Tibial nerve (tissue), 4 donors: ENCODE measurements at regions not wholly inside any gene's neighbourhood (a gene's known extent, or its start where the extent isn't known, plus 50 kb on each side); places are given as distances from the start of the nearest gene placed in this dataset.

Experiments
- DNase-seq, 2 donors: peaks; one replicate each; pipeline ENCODE4 v3.0.0-alpha.2; 2019; ENCODE audit warnings: low spot score in 2 of 2
- H3K27ac ChIP-seq, 4 donors: fragments of 200-600 bp; sonication (generic) in 3 of 4; one replicate each; pipeline ENCODE4 v1.5.1; 2017 to 2019; ENCODE audit warnings: mild to moderate bottlenecking in 1 of 4
- H3K27me3 ChIP-seq, 2 donors: fragments of 200-600 bp; sonication (generic) in 1 of 2; one replicate each; pipeline versions ENCODE4 v1.5.1 to v1.6.0; 2017 to 2019
- H3K36me3 ChIP-seq, 3 donors: fragments of 200-600 bp; sonication (generic); one replicate each; pipeline ENCODE4 v1.5.1; 2018 to 2019
- H3K4me1 ChIP-seq, 4 donors: fragments of 200-600 bp; sonication (generic) in 3 of 4; one replicate each; pipeline ENCODE4 v1.5.1; 2017 to 2019
- H3K4me3 ChIP-seq, 4 donors: fragments of 200-600 bp; sonication (generic) in 3 of 4; one replicate each; pipeline ENCODE4 v1.5.1; 2017 to 2019; ENCODE audit warnings: mild to moderate bottlenecking in 1 of 4, moderate library complexity in 1 of 4
- H3K9me3 ChIP-seq, 4 donors: fragments of 200-600 bp; sonication (generic) in 3 of 4; one replicate each; pipeline ENCODE4 v1.5.1; 2017 to 2019
- CTCF ChIP-seq, 5 experiments: fragments of 200-600 bp in 3 of 5; fragments of 450-650 bp in 2 of 5; sonication (generic) in 3 of 5; IDR thresholded peaks; one replicate each; pipeline ENCODE4 v1.5.1; 2016 to 2019; ENCODE audit warnings: antibody characterized with exemption in 5 of 5, mild to moderate bottlenecking in 3 of 5, moderate library complexity in 2 of 5
- EP300 ChIP-seq, 2 donors: sonication (generic); formaldehyde crosslinking; IDR thresholded peaks; one replicate each; pipeline ENCODE4 v1.6.1; 2017; ENCODE audit warnings: antibody characterized with exemption in 2 of 2, mild to moderate bottlenecking in 1 of 2
- POLR2A ChIP-seq, 2 donors: fragments of 450-650 bp; IDR thresholded peaks; one replicate each; pipeline ENCODE4 v1.6.1; 2017; ENCODE audit warnings: antibody characterized with exemption in 2 of 2, mild to moderate bottlenecking in 2 of 2, moderate library complexity in 2 of 2
- WGBS, 2 donors: methylation state at CpG; one replicate each; pipeline ENCODE4 v1.1.5; 2018; 5-methylcytosine and 5-hydroxymethylcytosine counted together

DNA sequence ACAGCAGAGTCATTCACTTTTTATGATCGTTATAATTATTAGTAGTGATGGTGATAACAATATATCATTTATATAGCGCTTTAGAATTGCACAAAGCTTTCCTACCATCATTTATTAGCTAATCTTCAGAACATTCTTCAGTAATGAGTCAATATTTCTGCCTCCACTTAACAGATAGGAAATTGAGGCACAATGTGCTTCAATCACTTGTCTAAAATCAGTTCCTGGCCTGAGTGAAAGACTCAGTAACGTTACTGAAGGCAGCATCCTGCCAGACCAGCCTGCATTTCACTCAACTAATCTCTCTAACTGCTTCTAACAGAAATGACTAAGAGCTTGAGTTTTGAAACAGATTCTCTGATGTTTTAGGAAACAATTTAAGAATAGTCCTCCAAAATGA, 412.1 kb downstream of the MZT1 start:
- TF ChIP-seq EP300 (IDR thresholded peaks at IDR 0.05) (no peak), CTCF (IDR thresholded peaks at IDR 0.05) (no peak), POLR2A (IDR thresholded peaks at IDR 0.05) (no peak)
- Histone ChIP-seq H3K9me3 (no peaks in the 10 kb centered on the region), H3K4me1 (no peaks in the 10 kb centered on the region), H3K36me3 (no peaks in the 10 kb centered on the region), H3K27ac (no peak overlapping the region), H3K27me3 (no peaks in the 10 kb centered on the region), H3K4me3 (no peak overlapping the region)
- WGBS, 2 donors = 44 to 45% methylated on average over 3 of the region's 3 CpGs
- DNase-seq = no peak

DNA sequence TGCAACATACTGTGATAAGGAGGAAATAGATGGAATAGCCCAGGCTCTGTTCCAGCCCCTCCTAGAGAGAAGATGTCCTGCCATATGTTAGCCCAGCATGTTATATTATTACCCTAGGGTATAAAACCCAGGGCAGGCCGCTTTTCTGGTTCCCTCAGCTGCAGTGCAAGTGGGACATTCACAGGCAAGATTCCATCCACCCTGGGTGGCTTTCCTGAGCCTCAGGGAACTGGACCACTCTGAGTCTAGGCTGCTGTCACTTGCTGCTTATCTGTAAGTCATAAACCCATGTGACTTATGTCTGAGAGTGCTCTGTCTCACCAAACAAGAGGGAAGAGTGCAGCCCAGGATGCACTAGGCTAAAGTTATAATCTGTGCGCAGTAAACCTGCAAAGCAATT, 413.2 kb downstream of the MZT1 start:
- Histone ChIP-seq H3K4me3 (no peak overlapping the region), H3K36me3 (no peaks in the 10 kb centered on the region), H3K9me3 (no peaks in the 10 kb centered on the region), H3K27ac (no peak overlapping the region), H3K4me1 (no peaks in the 10 kb centered on the region), H3K27me3 (no peaks in the 10 kb centered on the region)
- DNase-seq = no peak
- TF ChIP-seq EP300 (IDR thresholded peaks at IDR 0.05) = no peak
- TF ChIP-seq POLR2A (IDR thresholded peaks at IDR 0.05) = no peak
- no peak for TF ChIP-seq CTCF (IDR thresholded peaks at IDR 0.05)
- WGBS, 2 donors = 96 to 98% methylated on average over 2 of the region's 2 CpGs

DNA sequence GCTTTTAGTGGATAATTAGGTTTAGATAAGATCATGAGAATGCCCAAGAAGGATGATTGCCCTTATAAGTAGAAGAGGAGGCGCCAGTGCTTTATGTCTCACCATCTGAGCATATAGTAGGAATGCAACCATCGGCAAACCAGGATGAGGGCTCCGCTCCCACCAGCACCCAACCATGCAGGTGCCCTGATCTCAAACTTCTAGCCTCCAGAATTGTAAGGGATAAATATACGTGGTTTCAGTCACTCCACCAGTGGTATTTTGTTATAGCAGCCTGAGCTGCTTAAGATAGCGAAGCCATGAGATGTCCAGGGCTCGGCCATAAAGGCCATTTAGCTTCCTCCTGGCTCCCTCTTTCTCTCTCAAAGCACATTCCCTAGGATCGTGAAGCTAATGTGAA, 413.9 kb downstream of the MZT1 start:
- Histone ChIP-seq H3K4me3 (no peak overlapping the region), H3K27ac (no peak overlapping the region), H3K36me3 (no peaks in the 10 kb centered on the region), H3K27me3 (no peaks in the 10 kb centered on the region), H3K4me1 (no peaks in the 10 kb centered on the region), H3K9me3 (no peaks in the 10 kb centered on the region)
- no peak for TF ChIP-seq POLR2A (IDR thresholded peaks at IDR 0.05)
- no peak for TF ChIP-seq EP300 (IDR thresholded peaks at IDR 0.05)
- no peak for TF ChIP-seq CTCF (IDR thresholded peaks at IDR 0.05)
- no peak for DNase-seq
- WGBS, 2 donors = 90 to 92% methylated on average over 7 of the region's 7 CpGs

DNA sequence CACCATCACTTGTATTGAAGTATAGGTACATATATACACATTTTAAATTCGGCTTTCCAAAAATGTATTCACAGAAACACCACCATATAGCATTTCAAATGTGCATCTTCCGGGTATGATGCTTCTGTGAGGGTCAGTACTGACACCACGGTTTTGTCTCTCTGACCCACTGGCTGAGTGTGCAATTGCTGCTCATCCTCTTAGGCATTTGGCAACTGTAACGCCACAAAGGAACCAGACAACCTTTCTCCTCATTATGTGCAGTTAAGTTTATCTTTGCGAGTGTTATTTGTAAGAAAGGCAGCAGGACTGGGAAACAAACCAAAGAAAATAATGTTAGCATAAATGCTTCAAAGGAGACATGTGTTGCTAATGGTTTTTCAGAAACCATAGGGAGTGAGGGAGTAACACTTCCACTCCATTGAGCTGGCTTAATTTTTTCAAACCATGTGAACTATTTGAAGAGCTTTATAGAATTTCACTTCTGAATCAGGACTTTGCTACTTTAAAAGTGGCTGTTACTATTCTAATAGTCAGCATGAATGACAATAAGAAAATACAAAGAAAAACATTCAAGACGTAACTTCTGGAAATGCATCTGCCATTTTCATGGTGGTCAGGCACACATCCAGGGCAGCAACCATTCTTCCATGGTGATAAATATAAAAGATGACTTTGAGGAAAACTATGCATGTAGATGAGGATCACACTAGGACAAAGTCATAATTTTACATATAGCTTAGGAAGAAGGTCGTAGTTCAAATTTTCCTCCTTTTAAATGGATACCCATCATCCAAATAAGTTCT, 423.3 kb downstream of the MZT1 start:
- H3K36me3 ChIP-seq = no peaks in the 10 kb centered on the region
- no peak for DNase-seq
- no peak overlapping the region for H3K27ac ChIP-seq
- no peak for TF ChIP-seq EP300 (IDR thresholded peaks at IDR 0.05)
- TF ChIP-seq POLR2A (IDR thresholded peaks at IDR 0.05) = no peak
- no peak for TF ChIP-seq CTCF (IDR thresholded peaks at IDR 0.05)
- no peaks in the 10 kb centered on the region for H3K4me1 ChIP-seq
- H3K4me3 ChIP-seq = no peak overlapping the region
- no peaks in the 10 kb centered on the region for H3K9me3 ChIP-seq
- no peaks in the 10 kb centered on the region for H3K27me3 ChIP-seq
- WGBS, 2 donors = 63 to 64% methylated on average over 7 of the region's 7 CpGs

DNA sequence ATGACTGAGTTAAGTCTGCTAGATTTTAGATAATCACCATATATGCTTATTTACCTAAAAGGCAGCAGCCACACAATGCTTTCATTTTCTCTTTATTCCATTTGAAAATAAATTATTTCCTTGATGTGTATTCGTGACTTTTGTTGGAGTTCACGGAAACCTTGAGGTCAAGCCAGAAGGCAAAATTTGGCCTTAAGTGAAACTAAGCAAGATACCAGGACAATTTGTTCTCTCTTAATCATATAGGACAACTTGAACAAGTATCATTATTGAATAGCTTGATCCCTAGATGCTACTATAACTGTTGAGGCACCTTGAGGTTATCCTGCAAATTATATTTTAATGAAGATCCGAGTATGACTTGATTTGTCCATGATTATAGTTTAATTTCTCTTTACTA, 429.2 kb upstream of the DACH1 start:
- Histone ChIP-seq H3K27me3 (no peaks in the 10 kb centered on the region), H3K4me3 (no peak overlapping the region), H3K36me3 (no peaks in the 10 kb centered on the region), H3K9me3 (no peaks in the 10 kb centered on the region), H3K27ac (no peak overlapping the region), H3K4me1 (peaks cover 0 to 15% (median 0%) of the 10 kb centered on the region in 4 donors)
- no peak for TF ChIP-seq POLR2A (IDR thresholded peaks at IDR 0.05)
- TF ChIP-seq CTCF (IDR thresholded peaks at IDR 0.05) = no peak
- no peak for TF ChIP-seq EP300 (IDR thresholded peaks at IDR 0.05)
- WGBS, 2 donors = 64 to 72% methylated on average over 3 of the region's 3 CpGs
- no peak for DNase-seq
